ENCODE measurements at regions not wholly inside any gene's neighbourhood (a gene's known extent, or its start where the extent isn't known, plus 50 kb on each side); places are given as distances from the start of the nearest gene placed in this dataset.

GRCh38 chr4:170414360-170414759 is 324.6 kb upstream of the AADAT start (continued):
- TF ChIP-seq ETS1 (IDR thresholded peaks at IDR 0.05) (no peak), ZNF331 (CRISPR knock-in tag; IDR thresholded peaks at IDR 0.05; ENCODE audit: low read depth) (no peak), EZH2 (IDR thresholded peaks at IDR 0.05; ENCODE audit: low read depth, unreplicated experiment) (no peak)

- H3K27me3 ChIP-seq (ENCODE audit: insufficient read depth): no peaks in the 10 kb centered on the region
- DNase-seq (ENCODE audit: low spot score): no peak
- no peaks in the 10 kb centered on the region for H3K79me2 ChIP-seq (replicated peaks; ENCODE audit: insufficient read depth)
- H3K27me3 Mint-ChIP-seq (ENCODE audit: insufficient read depth, low read depth, poor library complexity): no peaks in the 10 kb centered on the region
- H2AFZ ChIP-seq: no peak overlapping the region
- H3K4me2 ChIP-seq: no peak overlapping the region
- no peak overlapping the region for H3K27ac ChIP-seq (ENCODE audit: low read depth)
- H3K4me1 ChIP-seq (ENCODE audit: insufficient read depth): no peaks in the 10 kb centered on the region
- ATAC-seq: no peak
- peaks cover 3% of the 10 kb centered on the region; the same call in 2 of the 3 replicates for H3K9me3 Mint-ChIP-seq
- H3K4me1 Mint-ChIP-seq: no peaks in the 10 kb centered on the region
- no peak overlapping the region for H3K4me3 ChIP-seq
- H3K27ac Mint-ChIP-seq: no peak overlapping the region
- no peaks in the 10 kb centered on the region for H3F3A ChIP-seq (replicated peaks; ENCODE audit: low read depth)
- no peaks in the 10 kb centered on the region for H3K9me2 ChIP-seq (ENCODE audit: insufficient read depth)
- no peak overlapping the region for H3K4me3 Mint-ChIP-seq
- no peaks in the 10 kb centered on the region; the same call in 2 of the 3 replicates for H3K36me3 Mint-ChIP-seq (ENCODE audit: low read depth)
- no peaks in the 10 kb centered on the region for H4K20me1 ChIP-seq (replicated peaks; ENCODE audit: insufficient read depth)
- no peaks in the 10 kb centered on the region for H3K36me3 ChIP-seq (ENCODE audit: insufficient read depth)
- TF ChIP-seq EZH2phosphoT487 (IDR thresholded peaks at IDR 0.05; ENCODE audit: unreplicated experiment): no peak
- TF ChIP-seq ZNF462 (CRISPR knock-in tag; IDR thresholded peaks at IDR 0.05): no peak
- TF ChIP-seq ZNF114 (CRISPR knock-in tag; IDR thresholded peaks at IDR 0.05): no peak
- TF ChIP-seq CTCF (conservative IDR thresholded peaks at IDR 0.05; ENCODE audit: low read depth in 2 of 2): no peak
- no peak for TF ChIP-seq ETS1 (IDR thresholded peaks at IDR 0.05)
- TF ChIP-seq EZH2 (IDR thresholded peaks at IDR 0.05; ENCODE audit: low read depth, unreplicated experiment): no peak
- no peak for TF ChIP-seq STAT1 (IDR thresholded peaks at IDR 0.05; ENCODE audit: unreplicated experiment)
- TF ChIP-seq ZNF331 (CRISPR knock-in tag; IDR thresholded peaks at IDR 0.05; ENCODE audit: low read depth): no peak
- no peak for TF ChIP-seq NANOG (IDR thresholded peaks at IDR 0.05; ENCODE audit: borderline replicate concordance)
- no peak for TF ChIP-seq POLR2AphosphoS5 (IDR thresholded peaks at IDR 0.05; ENCODE audit: low read depth)
- no peak for TF ChIP-seq JUNB (IDR thresholded peaks at IDR 0.05; ENCODE audit: unreplicated experiment)
- no peak for TF ChIP-seq REST (IDR thresholded peaks at IDR 0.05; ENCODE audit: unreplicated experiment)
Measured at GRCh38 chr4:170413951-170414350, 324.2 kb upstream of the AADAT start.

All from GM23338 (cell line).